GM18511 (cell line): ENCODE measurements at regions not wholly inside any gene's neighbourhood (a gene's known extent, or its start where the extent isn't known, plus 50 kb on each side); places are given as distances from the start of the nearest gene placed in this dataset.
"Not testable (repeated sequence)": the region's sequence is repeated elsewhere in the genome, so short reads cannot be mapped to it uniquely, and the experiment has no call there.

Experiments
- ATAC-seq: cut with Tn5 transposase; IDR thresholded peaks from one replicate; pipeline ENCODE4 v1.9.1; 2021; ENCODE audit warnings: mild to moderate bottlenecking, moderate library complexity; ENCODE audit not compliant: unreplicated experiment

DNA sequence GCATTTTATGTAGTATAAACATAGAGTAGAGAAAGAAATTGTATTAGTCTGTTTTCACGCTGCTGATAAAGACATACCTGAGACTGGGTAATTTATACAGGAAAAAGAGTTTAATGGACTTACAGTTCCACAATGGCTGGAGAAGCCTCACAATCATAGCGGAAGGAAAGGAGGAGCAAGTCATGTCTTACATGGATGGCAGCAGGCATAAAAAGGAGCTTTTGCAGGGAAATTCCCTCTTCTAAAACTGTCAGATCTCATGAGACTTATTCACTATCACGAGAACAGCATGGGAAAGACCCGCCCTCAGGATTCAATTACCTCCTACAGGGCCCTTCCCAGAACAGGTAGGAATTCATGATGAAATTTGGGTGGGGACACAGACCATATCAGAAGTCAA lies 98.1 kb downstream of the ARRDC3 start:
- not testable (repeated sequence) for ATAC-seq

DNA sequence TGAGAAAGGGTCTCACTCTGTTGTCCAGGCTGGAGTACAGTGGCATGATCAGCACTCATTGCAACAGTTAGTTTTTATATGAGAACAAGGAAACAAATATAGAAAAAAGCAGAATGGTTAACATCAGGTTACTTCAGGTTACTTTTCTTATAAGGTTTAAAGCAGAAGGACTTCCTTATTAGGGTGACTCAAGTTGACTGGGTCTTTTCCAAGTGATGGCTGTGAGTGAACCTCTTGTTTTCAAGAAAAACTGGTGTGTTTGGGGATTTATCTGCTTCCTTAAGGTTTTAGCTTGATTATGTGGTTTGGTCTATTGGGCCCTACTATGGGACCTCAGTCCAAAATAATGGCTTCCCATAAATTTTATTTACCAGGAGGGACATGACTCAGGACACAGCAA lies 99.2 kb downstream of the ARRDC3 start:
- ATAC-seq, result no peak

DNA sequence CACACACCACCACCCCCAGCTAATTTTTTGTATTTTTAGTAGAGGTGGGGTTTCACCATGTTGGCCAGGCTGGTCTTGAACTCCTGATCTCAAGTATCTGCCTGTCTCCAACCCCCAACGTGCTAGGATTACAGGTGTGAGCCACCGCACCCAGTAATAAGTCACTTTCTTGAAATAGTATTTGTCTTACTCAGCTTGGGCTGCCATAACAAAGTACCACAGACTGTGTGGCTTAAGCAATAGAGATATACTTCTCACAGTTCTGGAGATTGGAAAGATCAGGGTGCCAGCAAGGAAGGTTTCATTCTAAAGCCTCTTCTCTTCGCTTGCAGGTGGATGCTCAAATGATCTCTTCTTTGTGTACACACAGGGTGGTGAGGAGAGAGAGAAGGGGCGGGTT lies 99.8 kb downstream of the ARRDC3 start:
- ATAC-seq, result no peak

DNA sequence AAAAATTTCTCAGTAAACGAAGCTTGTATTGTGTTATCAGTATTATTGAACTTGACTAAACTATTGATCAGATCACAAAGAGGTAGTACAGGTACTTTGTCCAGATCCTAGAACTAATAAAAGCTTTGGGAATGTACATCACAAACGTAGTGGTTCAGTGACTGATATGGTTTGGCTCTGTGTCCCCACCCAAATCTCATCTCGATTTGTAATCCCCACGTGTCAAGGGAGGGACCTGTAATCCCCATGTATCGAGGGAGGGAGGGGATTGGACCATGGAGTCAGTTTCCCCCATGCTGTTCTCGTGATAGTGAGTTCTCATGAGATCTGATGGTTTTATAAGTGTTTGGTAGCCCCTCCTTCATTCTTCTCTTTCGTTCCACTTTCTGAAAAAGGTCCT lies 100.9 kb downstream of the ARRDC3 start:
- no peak for ATAC-seq

DNA sequence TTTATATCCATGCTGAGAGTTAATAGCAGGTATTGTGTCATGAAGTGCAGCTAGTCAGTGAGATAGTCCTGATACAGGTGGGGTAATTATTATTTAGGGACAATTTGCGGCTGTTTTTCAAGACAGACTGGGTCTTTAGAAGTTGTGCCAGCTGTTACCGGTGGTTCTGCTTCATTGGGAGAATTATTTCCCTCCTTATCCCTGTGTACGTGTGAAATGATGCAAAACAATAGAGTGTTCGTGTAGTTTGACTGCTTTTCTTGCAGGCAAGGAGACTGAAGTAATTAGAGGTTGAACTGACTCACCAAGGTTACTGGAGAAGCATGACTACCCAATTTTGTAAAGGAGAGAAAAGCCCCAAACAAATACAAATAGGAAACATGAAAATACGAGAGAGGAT lies 101.7 kb downstream of the ARRDC3 start:
- no peak for ATAC-seq

DNA sequence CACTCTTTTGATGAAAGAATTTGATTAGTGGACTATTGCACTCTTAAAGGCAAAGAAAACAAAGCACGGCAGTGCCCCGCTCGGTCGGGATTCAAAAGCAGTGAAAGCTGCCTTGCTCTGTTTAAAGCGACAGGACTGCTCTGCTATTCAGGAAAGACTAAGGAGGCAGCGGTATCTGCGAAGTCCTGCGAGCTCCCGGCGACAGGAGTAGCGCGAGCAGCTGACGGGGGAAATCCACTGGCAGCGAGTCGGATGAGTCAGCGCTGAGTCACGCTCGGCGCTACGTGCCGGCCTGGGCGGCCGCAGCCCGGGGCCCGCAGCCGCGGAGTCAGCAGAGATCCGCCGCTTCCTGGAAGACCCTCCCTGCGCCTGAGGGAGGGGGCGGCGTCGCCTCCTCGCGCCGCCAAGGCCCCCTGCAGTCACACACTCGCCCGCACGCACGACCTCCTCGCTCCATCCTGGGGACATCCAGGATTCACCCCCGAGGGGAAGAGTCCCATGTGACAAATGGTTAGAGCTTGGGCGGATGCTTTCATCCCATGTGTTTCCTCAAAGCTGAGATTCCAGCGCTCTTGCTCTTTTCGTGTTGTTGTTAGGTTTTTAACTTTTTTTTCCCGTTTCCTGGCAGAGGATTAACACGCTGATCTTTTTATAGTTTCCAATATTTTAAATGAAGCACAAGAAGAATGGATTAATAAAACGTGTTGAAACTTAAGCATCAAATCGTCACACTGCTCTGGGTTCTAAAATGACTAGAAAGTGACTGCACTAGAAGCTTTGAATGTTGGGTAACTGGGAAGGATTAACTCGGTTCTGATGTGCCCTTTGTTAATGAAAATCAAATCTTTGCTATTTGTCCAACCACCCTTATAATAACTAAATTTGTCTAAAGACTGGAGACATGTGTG lies 102.5 kb downstream of the ARRDC3 start:
- ATAC-seq, result peak; percentile 91

DNA sequence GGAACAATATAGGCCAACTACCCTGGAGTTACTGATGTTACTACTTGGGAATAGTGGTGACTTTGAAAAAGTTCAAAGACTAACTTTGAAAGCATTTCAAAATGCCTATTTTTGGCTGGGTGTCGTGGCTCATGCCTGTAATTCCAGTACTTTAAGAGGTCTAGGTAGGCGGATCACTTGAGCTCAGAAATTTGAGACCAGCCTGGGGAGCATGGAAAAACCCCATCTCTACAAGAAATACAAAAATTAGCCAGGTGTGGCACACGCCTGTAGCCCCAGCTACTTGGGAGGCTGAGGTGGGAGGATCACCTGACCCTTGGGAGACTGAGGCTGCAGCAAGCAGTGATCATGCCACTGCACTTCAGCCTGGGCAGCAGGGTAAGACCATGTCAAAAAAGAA lies 105.3 kb downstream of the ARRDC3 start:
- ATAC-seq, result no peak

DNA sequence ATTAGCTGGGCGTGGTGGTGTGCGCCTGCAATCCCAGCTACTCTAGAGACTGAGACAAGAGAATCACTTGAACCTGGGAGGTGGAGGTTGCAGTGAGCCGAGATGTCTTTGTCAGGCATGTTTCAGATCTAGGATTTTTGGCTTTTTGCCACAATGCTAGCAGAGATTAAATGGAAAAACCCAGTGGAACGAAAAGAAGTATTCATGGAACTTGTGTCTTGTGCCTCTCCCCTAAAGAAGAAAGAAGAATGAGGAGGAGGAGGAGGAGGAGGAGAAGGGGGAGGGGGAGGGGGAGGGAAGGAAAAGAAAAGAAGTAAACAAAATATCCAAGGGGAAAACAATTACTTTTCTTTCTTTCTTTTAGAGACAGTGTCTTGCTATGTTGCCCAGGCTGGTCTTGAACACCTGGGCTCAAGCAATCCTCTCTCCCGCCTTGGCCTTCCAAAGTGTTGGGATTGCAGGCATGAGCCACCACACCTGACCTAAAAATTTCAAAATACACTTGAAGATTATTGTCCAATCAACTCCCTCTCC lies 106.0 kb downstream of the ARRDC3 start:
- no peak for ATAC-seq

DNA sequence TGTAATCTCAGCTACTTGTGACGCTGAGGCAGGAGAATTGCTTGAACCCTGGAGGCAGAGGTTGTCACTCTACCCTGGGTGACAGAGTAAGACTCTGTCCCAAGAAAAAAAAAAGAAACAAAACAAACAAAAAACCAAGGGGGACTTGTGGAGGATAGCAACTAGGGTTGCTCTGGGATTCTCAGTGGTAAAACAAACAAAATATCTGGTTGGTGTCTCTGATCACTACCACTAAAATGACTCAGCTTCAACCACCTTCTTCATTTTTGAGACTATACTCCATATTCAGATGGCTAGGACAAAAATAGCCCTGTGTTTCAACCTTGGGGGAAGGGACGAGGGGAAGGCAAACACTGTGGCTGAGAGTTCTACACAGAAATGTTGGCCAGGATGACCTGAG lies 110.3 kb downstream of the ARRDC3 start:
- ATAC-seq, result peak; percentile 88

DNA sequence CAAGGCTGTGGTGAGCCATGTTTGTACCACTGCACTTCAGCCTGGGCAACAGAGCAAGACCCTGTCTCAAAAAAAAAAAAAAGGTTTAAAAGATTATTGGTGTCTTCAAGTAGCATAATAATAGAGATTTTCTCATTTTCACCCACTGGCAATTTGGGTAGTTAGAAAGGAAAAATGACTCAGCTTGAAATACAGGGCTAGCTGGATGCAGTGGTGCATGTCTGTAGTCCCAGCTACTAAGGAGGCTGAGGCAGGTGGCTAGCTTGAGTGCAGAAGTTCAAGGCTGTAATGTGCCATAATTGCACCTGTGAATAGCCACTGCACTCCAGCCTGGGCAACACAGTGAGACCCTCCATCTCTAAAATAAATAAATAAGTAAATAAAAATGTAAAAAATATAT lies 111.1 kb downstream of the ARRDC3 start:
- ATAC-seq, result peak; percentile 63

DNA sequence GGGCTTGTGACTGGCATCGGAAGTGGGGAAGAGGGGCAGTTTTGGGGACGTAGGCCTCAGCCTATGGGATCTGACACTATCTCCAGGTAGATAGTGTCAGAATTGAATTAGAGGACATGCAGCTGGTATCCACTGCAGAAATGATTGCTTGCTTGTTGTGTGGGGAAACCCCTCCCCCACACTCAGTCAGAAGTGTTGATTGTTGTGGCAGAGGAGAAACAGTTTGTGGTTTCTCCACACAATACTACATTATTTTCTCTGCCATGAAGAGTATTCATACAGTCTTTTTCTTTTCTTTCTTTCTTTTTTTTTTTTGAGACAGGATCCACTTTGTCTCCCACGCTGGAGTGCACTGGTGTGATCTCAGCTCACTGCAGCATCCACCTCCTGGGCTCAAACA lies 113.9 kb downstream of the ARRDC3 start:
- ATAC-seq, result peak; percentile 21

DNA sequence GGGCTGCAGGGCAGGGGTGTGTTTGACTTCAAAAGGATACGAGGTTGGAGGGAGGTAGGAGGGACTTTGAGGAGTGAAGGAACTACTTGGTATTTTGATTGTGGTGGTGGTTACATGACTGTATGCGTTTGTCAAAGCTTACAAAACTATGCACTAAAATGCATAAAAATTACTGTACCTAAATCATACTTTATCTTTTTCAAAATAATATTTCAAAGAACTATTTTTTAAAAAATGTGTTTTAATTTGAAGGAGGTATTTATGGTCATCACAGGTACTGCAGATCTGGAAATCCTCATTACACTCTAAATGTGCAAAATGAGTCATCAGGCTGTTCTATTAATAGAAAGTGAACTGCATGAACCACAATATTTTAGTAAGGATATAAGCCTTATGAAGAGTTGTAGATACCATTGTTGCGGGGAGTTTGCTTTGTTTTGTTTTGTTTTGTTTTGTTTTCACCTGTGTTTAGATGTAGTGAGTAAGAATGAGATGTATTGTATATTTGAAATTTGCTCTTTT lies 116.9 kb downstream of the ARRDC3 start:
- ATAC-seq, result peak; percentile 78

DNA sequence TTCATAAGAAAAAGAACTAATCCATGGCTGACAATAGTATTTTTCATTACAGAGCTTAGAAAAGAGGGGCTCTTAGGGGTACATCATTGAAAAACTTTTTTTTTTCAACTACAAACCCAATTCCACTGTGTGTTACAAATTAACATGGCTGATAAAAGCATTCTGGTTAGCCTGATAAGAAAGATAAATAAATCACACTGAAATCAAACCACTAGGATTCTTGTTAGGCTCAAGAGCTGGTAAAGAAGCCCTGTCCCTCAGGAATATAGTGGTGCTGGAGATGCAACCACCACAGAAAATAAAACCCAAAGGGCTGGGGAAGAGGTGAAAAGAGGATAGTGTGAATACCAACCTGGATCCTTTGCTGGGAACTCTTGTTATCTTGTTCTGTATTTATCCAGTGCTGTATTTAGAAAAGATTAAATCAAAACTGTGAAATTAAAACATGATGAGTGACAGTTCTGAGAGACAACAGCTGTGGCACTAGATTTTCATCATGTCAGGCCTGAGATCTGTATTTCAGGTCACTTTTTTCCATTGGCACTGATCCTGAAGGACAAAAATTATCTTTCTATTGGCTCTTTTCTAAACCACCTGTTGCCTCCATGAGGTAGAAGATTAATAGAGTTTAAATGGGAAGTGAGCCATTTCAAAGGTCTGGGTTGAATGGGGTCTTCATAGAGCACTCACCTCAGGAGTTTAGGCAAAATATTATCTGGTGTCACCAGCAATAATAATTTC lies 118.6 kb downstream of the ARRDC3 start:
- no peak for ATAC-seq

DNA sequence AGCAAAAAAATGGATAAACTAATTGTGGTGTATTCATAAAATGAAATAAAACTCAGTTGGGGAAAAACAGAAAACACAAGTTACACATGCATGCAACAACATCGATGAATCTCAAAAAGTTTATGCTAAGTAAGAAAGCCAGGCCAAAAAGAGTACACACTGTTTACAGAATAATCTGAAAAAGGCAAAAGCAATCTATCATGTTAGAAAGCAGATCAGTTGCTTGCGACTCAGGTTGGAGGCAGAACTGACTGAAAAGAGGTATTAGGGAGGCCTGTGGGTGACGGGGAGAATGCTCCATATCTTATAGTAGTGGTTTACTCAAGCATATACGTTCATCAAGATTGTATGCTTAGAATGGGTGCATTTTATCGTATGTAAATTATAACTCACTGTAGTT lies 119.2 kb downstream of the ARRDC3 start:
- no peak for ATAC-seq

DNA sequence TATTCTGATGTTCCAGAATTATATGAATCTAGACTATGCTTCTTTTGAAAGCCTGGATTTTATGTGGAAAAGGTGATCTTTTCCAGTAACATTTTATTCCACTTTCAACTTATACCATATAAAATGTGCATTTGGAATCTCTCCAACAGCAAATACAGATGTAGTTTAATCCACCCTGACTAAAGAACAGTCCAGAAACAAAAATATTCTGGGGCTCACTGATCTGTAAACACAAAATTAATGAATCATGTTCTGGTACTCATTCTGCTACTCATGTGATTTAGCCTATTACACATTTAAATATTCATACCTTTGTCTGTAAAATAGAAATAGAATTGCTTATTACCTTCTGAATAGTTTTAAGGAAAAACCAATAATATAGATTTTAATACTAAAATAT lies 125.8 kb downstream of the ARRDC3 start:
- ATAC-seq, result no peak

DNA sequence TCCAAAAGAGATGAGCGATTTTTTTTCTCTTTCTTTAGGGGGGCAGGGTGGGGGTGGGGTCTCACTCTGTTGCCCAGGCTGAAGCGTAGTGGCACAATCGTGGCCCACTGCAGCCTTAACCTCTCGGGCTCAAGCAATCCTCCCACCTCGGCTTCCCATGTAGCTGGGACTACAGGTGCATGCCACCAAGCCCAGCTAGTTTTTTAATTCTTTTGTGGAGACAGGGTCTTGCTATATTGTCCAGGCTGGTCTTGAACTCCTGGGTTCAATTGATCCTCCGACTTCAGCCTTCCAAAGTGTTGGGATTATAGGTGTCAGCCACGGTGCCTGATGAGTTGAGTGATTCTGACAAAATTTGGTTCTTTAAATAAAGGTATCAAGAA lies 127.0 kb downstream of the ARRDC3 start:
- no peak for ATAC-seq

DNA sequence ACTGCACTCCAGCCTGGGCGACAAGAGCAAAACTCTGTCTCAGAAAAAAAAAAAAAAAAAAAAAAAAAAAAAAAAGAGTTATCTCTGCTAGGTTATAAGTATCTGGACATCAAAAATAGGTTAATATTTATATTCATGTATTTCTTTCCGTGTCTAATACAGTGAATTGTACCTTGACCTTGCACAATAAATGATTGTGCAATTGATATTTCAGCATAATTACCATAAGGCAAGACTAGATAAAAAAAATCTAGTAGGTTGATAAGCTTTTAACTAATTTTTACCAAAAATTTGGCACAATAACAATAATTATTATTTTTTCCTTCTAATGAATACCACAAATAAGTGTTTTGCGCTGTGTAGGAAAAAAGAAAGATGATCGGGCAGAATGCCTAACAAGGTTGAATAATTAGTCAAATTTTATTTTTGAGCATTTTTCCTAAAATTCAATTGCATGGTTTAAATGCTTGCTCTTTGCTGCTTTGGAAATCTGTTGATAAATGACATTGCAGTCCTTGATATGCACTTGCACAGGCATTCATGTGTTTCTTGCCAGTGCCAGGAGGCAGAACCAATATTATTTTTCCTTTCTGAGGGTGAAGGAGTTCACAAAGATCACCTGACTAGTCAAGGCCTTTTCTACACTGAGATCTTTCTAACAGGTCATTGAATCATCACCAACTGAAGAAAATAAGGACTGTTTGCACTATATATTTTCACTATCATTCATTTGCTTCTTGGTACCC lies 127.5 kb downstream of the ARRDC3 start:
- no peak for ATAC-seq

DNA sequence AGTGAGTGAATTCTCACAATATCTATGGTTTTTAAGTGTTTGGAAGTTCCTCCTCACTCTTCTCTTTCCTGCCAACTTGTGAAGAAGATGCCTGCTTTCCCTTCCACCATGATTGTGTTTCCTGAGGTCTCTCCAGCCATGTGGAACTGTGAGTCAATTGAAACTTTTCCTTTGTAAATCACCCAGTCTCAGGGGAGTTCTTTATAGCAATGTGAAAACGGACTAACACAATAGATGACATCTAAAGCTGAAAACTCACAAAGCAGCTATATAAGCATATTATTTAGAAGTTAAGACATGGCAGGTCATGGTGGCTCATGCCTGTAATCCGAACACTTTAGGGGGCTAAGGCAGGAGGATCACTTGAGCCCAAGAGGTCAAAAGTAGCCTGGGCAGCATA lies 130.2 kb downstream of the ARRDC3 start:
- ATAC-seq, result no peak

DNA sequence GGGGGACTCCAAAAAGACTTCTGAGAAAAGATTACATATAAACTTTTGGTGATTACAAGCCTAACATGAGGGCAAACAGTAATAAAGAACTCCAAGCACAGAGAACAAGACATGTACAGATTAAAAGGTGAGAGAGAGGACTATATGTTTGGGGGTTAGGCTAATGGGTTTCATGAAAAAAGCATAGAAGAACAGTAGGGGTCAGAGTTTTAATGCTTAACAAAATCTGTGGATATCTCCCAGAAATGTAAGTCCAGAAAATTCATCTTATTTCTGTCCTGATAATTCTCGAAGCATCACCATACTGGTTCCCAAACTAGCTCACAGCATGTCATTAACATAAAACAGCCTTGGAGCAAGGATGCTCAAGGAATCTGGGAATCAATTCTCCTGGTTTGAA lies 137.2 kb downstream of the ARRDC3 start:
- ATAC-seq, result no peak

DNA sequence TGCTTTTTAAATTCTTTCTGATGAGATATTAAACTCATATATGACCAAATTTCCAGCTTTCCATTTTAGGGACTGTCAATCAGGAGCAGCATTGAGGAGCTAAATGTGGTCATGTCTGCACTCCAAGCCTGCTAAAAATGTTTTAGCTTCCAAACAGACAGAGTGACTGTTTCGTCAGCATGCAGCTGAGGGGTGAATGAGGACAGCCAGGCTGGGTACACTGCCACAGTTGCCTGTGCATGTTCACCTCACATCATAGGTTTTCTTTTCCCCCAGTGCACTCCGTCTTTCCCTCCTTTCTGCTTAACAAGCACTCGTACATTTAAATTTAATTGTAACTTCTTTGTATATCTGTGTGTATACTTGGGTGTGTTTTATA lies 138.1 kb downstream of the ARRDC3 start:
- no peak for ATAC-seq

DNA sequence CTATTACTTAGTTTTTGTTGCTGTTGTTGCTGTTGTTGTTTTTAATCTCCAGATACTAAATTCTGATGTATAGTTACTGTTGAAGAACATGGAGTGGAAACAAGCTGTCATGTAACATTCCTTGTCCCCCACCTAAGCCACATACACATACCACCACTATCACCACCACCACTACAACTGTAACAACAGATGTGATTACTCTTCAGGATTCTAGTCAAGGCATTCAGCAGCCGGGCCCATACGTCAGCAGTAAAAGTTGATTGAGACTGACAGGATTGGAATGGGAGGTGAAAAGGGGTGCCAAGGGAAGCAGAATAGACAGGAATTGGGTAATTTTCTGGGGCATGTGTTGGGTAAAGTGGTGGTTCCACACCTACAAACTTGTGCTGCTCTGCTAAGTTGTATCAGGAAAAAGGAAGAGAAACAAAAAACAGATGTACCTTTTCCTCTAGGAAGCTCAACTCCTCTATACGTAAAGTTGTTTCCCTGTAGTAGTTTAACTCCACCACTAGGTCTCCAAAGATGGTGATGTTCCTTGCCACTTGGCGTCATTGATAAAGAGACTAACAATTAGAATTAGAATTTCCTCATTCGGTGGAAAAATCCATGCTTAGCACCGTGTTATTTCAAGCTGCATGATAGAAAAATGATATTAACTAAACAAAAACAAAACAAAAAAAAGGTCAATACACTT lies 138.6 kb downstream of the ARRDC3 start:
- no peak for ATAC-seq
